GM12878 (cell line): ENCODE measurements at regions not wholly inside any gene's neighbourhood (a gene's known extent, or its start where the extent isn't known, plus 50 kb on each side); places are given as distances from the start of the nearest gene placed in this dataset.

ENCODE experiments used
- ATAC-seq: fragments of 200-7000 bp; cut with Tn5 transposase; 3 replicates; pipeline ENCODE4 v1.9.1; 2020; ENCODE audit warnings: mild to moderate bottlenecking, moderate library complexity
- BruUV-seq: library from RNA; stranded (reverse); fragments of 400-500 nt; replicated peaks from 2 replicates; lab custom pipeline; 2021; lab: Mats Ljungman, UMichigan
- CTCF ChIA-PET: fragments of 300-600 bp; sonication (Branson Sonifier 250); formaldehyde crosslinking; extraction: SDS; loops from one replicate; lab custom pipeline; 2021; ENCODE audit warnings: inconsistent platforms; lab: Yijun Ruan, JAX
- POLR2A ChIA-PET: fragments of 350-600 bp; formaldehyde crosslinking; extraction: SDS; loops from one replicate; lab custom pipeline; 2021; ENCODE audit warnings: inconsistent platforms; lab: Charles Lee
- RAD21 ChIA-PET: fragments of 300-600 bp; sonication (Branson Sonifier 250); formaldehyde crosslinking; loops from one replicate; lab custom pipeline; 2023; ENCODE audit warnings: antibody characterized with exemption; ENCODE audit not compliant: unreplicated experiment; lab: Charles Lee
- SMC1A ChIA-PET: fragments of 300-600 bp; sonication (Branson Sonifier 250); formaldehyde crosslinking; loops from one replicate; lab custom pipeline; 2023; ENCODE audit not compliant: unreplicated experiment, uncharacterized antibody; lab: Charles Lee
- DNase-seq: peaks from one replicate; pipeline ENCODE4 v3.0.0-alpha.2; 2011; ENCODE audit warnings: low read depth, low spot score
- FAIRE-seq: peaks from 3 replicates; lab custom pipeline; 2011; peaks lifted over from hg19 to GRCh38; lab: Jason Lieb, UNC
- H2AFZ ChIP-seq: 2 replicates; pipeline ENCODE4 v1.6.0; 2011; ENCODE audit warnings: low read depth, low read length, control low read depth; ENCODE audit not compliant: control insufficient read depth
- H3K27ac ChIP-seq: 2 replicates; pipeline ENCODE4 v1.5.1; 2011; ENCODE audit warnings: control low read depth; ENCODE audit not compliant: control insufficient read depth, insufficient read depth
- H3K27me3 ChIP-seq, 2 experiments: replicated peaks in 1 of 2; 2 replicates each; pipeline versions ENCODE4 v1.6.0 to v1.6.1; 2011; ENCODE audit warnings: low read length in 1 of 2; ENCODE audit not compliant: control insufficient read depth in 2 of 2, insufficient read depth in 2 of 2
- H3K36me3 ChIP-seq, 2 experiments: 2 replicates each; pipeline ENCODE4 v1.5.1; 2011; ENCODE audit warnings: low read length in 1 of 2; ENCODE audit not compliant: control insufficient read depth in 2 of 2, insufficient read depth in 2 of 2
- H3K4me1 ChIP-seq: 2 replicates; pipeline ENCODE4 v1.6.1; 2011; ENCODE audit warnings: mild to moderate bottlenecking, low read length, moderate library complexity, mixed read lengths; ENCODE audit not compliant: control insufficient read depth, insufficient read depth
- H3K4me2 ChIP-seq: 2 replicates; pipeline ENCODE4 v1.6.0; 2011; ENCODE audit warnings: control low read depth; ENCODE audit not compliant: control insufficient read depth, insufficient read depth
- H3K4me3 ChIP-seq: fragments of 200-600 bp; sonication (generic); 2 replicates; pipeline ENCODE4 v1.5.1; 2016
- H3K79me2 ChIP-seq: 2 replicates; pipeline ENCODE4 v1.6.0; 2011; ENCODE audit warnings: low read length; ENCODE audit not compliant: control insufficient read depth, insufficient read depth
- H3K9ac ChIP-seq: 2 replicates; pipeline ENCODE4 v1.8.0; 2011; ENCODE audit warnings: low read length, control low read depth, mixed read lengths; ENCODE audit not compliant: control insufficient read depth, insufficient read depth
- H3K9me3 ChIP-seq: replicated peaks from 3 replicates; pipeline ENCODE4 v1.5.1; 2011; ENCODE audit warnings: mild to moderate bottlenecking, low read length; ENCODE audit not compliant: control insufficient read depth, insufficient read depth
- H4K20me1 ChIP-seq: 2 replicates; pipeline ENCODE4 v1.6.0; 2011; ENCODE audit not compliant: control insufficient read depth, insufficient read depth
- CHD1 ChIP-seq: IDR thresholded peaks from 2 replicates; pipeline ENCODE4 v1.6.1; 2012; ENCODE audit warnings: low read depth, low read length, improper control_type of control experiment
- E2F8 ChIP-seq: fragments of 450-650 bp; IDR thresholded peaks from 2 replicates; pipeline ENCODE4 v1.6.1; 2018; ENCODE audit warnings: mild to moderate bottlenecking, low read depth, moderate library complexity; ENCODE audit not compliant: partially characterized antibody
- NR2C1 ChIP-seq: fragments of 450-650 bp; IDR thresholded peaks from 2 replicates; pipeline ENCODE4 v1.6.1; 2017; ENCODE audit warnings: antibody characterized with exemption, mild to moderate bottlenecking, moderate library complexity
- SIX5 ChIP-seq: IDR thresholded peaks from 2 replicates; pipeline ENCODE4 v1.6.1; 2011; ENCODE audit warnings: mild to moderate bottlenecking, low read depth, low read length, moderate library complexity; ENCODE audit not compliant: severe bottlenecking
- WGBS: methylation state at CpG from one replicate; pipeline ENCODE4 v1.1.6; 2016; ENCODE audit warnings: low lambda C conversion rate; ENCODE audit not compliant: insufficient replicate concordance, insufficient coverage; ENCODE audit errors: missing lambda C conversion rate; 5-methylcytosine and 5-hydroxymethylcytosine counted together
- in situ Hi-C: fragments of 300-500 bp; cut with MboI; formaldehyde crosslinking; loops from 9 replicates; pipeline ENCODE4 v1.14.3; 2018; ENCODE audit warnings: mixed read lengths
- intact Hi-C: fragments of 100-400 bp; cut with micrococcal nuclease; formaldehyde crosslinking; loops from one replicate; pipeline ENCODE4 v1.14.2; 2022; ENCODE audit not compliant: unreplicated experiment

GRCh38 chr11:116424615-116425261 is 348.0 kb downstream of the BUD13 start:
- no peak overlapping the region for H3K4me3 ChIP-seq
- ChIA-PET SMC1A (no interaction called here), POLR2A (no interaction called here), RAD21 (no interaction called here), CTCF (no interaction called here)
- no peak for FAIRE-seq
- no peaks in the 10 kb centered on the region for H3K9me3 ChIP-seq
- H4K20me1 ChIP-seq = no peaks in the 10 kb centered on the region
- no peak overlapping the region for H3K9ac ChIP-seq
- no TSS peak for BruUV-seq
- H3K36me3 ChIP-seq = no peaks in the 10 kb centered on the region
- TF ChIP-seq NR2C1 (no peak), E2F8 (no peak), CHD1 (no peak), SIX5 (no peak)
- 25% methylated on average over 4 of the region's 4 CpGs for WGBS
- H3K27me3 ChIP-seq = peaks cover 3 to 4% of the 10 kb centered on the region in 2 experiments; a peak in 3 of 4 replicates
- DNase-seq = no peak
- no peaks in the 10 kb centered on the region for H3K4me1 ChIP-seq
- H3K27ac ChIP-seq = no peak overlapping the region
- no peak overlapping the region for H2AFZ ChIP-seq
- ATAC-seq = no peak
- intact Hi-C loops (no loop called here), in situ Hi-C loops (no loop called here)
- no peaks in the 10 kb centered on the region for H3K79me2 ChIP-seq
- H3K4me2 ChIP-seq = no peak overlapping the region
